ENCODE measurements at regions not wholly inside any gene's neighbourhood (a gene's known extent, or its start where the extent isn't known, plus 50 kb on each side); places are given as distances from the start of the nearest gene placed in this dataset.

GRCh38 chr6:108742041-108742440 is 106.2 kb upstream of the ARMC2 start:
- TF ChIP-seq EZH2 (IDR thresholded peaks at IDR 0.05; ENCODE audit: low read length): no peak
- TF ChIP-seq CTCF (optimal IDR thresholded peaks at IDR 0.05 in 1 of 3, IDR thresholded peaks at IDR 0.05 in 1 of 3, conservative IDR thresholded peaks at IDR 0.05 in 1 of 3; ENCODE audit: extremely low read depth in 1 of 3, insufficient read depth in 2 of 3, low read length in 3 of 3): no peak
- dilution Hi-C loops (cut with MboI; ENCODE audit: extremely low pct_ligation_motif_present, low sequenced_read_pairs): no loop called here
- no peak overlapping the region for H3K4me3 ChIP-seq (ENCODE audit: control insufficient read depth in 2 of 3, extremely low read depth in 1 of 3, insufficient read depth in 2 of 3, low read depth in 1 of 3, low read length in 3 of 3)
- no peaks in the 10 kb centered on the region for H3K27me3 ChIP-seq (ENCODE audit: control insufficient read depth, extremely low read depth, insufficient read depth, low read length)
- DNase-seq (ENCODE audit: low read depth, low spot score) (no peak), FAIRE-seq (no peak)
- H4K20me1 ChIP-seq (ENCODE audit: control insufficient read depth, extremely low read depth, insufficient read depth, low read length): no peaks in the 10 kb centered on the region
- H3K27ac ChIP-seq (ENCODE audit: control insufficient read depth, insufficient read depth, low read length): no peak overlapping the region
- H3K36me3 ChIP-seq (ENCODE audit: control insufficient read depth in 2 of 2, extremely low read depth in 1 of 2, insufficient read depth in 2 of 2, low read length in 2 of 2): no peaks in the 10 kb centered on the region
- peaks cover 55% of the 10 kb centered on the region for H3K4me1 ChIP-seq (ENCODE audit: control insufficient read depth, extremely low read depth, insufficient read depth, low read length)
- H3K9me3 ChIP-seq (ENCODE audit: control insufficient read depth, low read depth, low read length): no peaks in the 10 kb centered on the region
- H3K9me1 ChIP-seq (ENCODE audit: control insufficient read depth, extremely low read depth, insufficient read depth, low read length): no peaks in the 10 kb centered on the region
- H2AFZ ChIP-seq (ENCODE audit: control insufficient read depth, low read length): no peak overlapping the region
- H3K79me2 ChIP-seq (ENCODE audit: control insufficient read depth, insufficient read depth, low read length): no peaks in the 10 kb centered on the region
- no peak overlapping the region for H3K4me2 ChIP-seq (ENCODE audit: control insufficient read depth, extremely low read depth, insufficient read depth, low read depth, low read length)
- H3K9ac ChIP-seq (ENCODE audit: control insufficient read depth, extremely low read depth, insufficient read depth, low read length): no peak overlapping the region

- dilution Hi-C loops (cut with MboI; ENCODE audit: extremely low pct_ligation_motif_present, low sequenced_read_pairs): no loop called here
- H2AFZ ChIP-seq (ENCODE audit: control insufficient read depth, low read length): no peak overlapping the region
- TF ChIP-seq EZH2 (IDR thresholded peaks at IDR 0.05; ENCODE audit: low read length): no peak
- DNase-seq (ENCODE audit: low read depth, low spot score) (no peak), FAIRE-seq (no peak)
- no peak overlapping the region for H3K9ac ChIP-seq (ENCODE audit: control insufficient read depth, extremely low read depth, insufficient read depth, low read length)
- no peaks in the 10 kb centered on the region for H4K20me1 ChIP-seq (ENCODE audit: control insufficient read depth, extremely low read depth, insufficient read depth, low read length)
- no peaks in the 10 kb centered on the region for H3K27me3 ChIP-seq (ENCODE audit: control insufficient read depth, extremely low read depth, insufficient read depth, low read length)
- H3K4me3 ChIP-seq (ENCODE audit: control insufficient read depth in 2 of 3, extremely low read depth in 1 of 3, insufficient read depth in 2 of 3, low read depth in 1 of 3, low read length in 3 of 3): no peak overlapping the region
- H3K9me3 ChIP-seq (ENCODE audit: control insufficient read depth, low read depth, low read length): no peaks in the 10 kb centered on the region
- H3K4me1 ChIP-seq (ENCODE audit: control insufficient read depth, extremely low read depth, insufficient read depth, low read length): peaks cover 40% of the 10 kb centered on the region
- no peaks in the 10 kb centered on the region for H3K36me3 ChIP-seq (ENCODE audit: control insufficient read depth in 2 of 2, extremely low read depth in 1 of 2, insufficient read depth in 2 of 2, low read length in 2 of 2)
- H3K27ac ChIP-seq (ENCODE audit: control insufficient read depth, insufficient read depth, low read length): no peak overlapping the region
- no peaks in the 10 kb centered on the region for H3K79me2 ChIP-seq (ENCODE audit: control insufficient read depth, insufficient read depth, low read length)
- H3K4me2 ChIP-seq (ENCODE audit: control insufficient read depth, extremely low read depth, insufficient read depth, low read depth, low read length): no peak overlapping the region
- H3K9me1 ChIP-seq (ENCODE audit: control insufficient read depth, extremely low read depth, insufficient read depth, low read length): no peaks in the 10 kb centered on the region
Measured at GRCh38 chr6:108744244-108744972, 103.8 kb upstream of the ARMC2 start.

GRCh38 chr6:108744996-108745395 is 103.2 kb upstream of the ARMC2 start:
- Histone ChIP-seq H2AFZ (ENCODE audit: control insufficient read depth, low read length) (no peak overlapping the region), H3K9me3 (ENCODE audit: control insufficient read depth, low read depth, low read length) (no peaks in the 10 kb centered on the region), H3K4me3 (ENCODE audit: control insufficient read depth in 2 of 3, extremely low read depth in 1 of 3, insufficient read depth in 2 of 3, low read depth in 1 of 3, low read length in 3 of 3) (no peak overlapping the region), H3K36me3 (ENCODE audit: control insufficient read depth in 2 of 2, extremely low read depth in 1 of 2, insufficient read depth in 2 of 2, low read length in 2 of 2) (no peaks in the 10 kb centered on the region), H3K4me1 (ENCODE audit: control insufficient read depth, extremely low read depth, insufficient read depth, low read length) (peaks cover 34% of the 10 kb centered on the region), H3K9ac (ENCODE audit: control insufficient read depth, extremely low read depth, insufficient read depth, low read length) (no peak overlapping the region), H3K4me2 (ENCODE audit: control insufficient read depth, extremely low read depth, insufficient read depth, low read depth, low read length) (no peak overlapping the region), H3K27me3 (ENCODE audit: control insufficient read depth, extremely low read depth, insufficient read depth, low read length) (no peaks in the 10 kb centered on the region), H3K9me1 (ENCODE audit: control insufficient read depth, extremely low read depth, insufficient read depth, low read length) (no peaks in the 10 kb centered on the region), H4K20me1 (ENCODE audit: control insufficient read depth, extremely low read depth, insufficient read depth, low read length) (no peaks in the 10 kb centered on the region), H3K27ac (ENCODE audit: control insufficient read depth, insufficient read depth, low read length) (no peak overlapping the region), H3K79me2 (ENCODE audit: control insufficient read depth, insufficient read depth, low read length) (no peaks in the 10 kb centered on the region)
- dilution Hi-C loops (cut with MboI; ENCODE audit: extremely low pct_ligation_motif_present, low sequenced_read_pairs): no loop called here
- TF ChIP-seq EZH2 (IDR thresholded peaks at IDR 0.05; ENCODE audit: low read length) (no peak), CTCF (optimal IDR thresholded peaks at IDR 0.05 in 1 of 3, IDR thresholded peaks at IDR 0.05 in 1 of 3, conservative IDR thresholded peaks at IDR 0.05 in 1 of 3; ENCODE audit: extremely low read depth in 1 of 3, insufficient read depth in 2 of 3, low read length in 3 of 3) (no peak)
- DNase-seq (ENCODE audit: low read depth, low spot score) (no peak), FAIRE-seq (no peak)

All from keratinocyte (primary cell).